Caco-2 (cell line): ENCODE measurements at regions not wholly inside any gene's neighbourhood (a gene's known extent, or its start where the extent isn't known, plus 50 kb on each side); places are given as distances from the start of the nearest gene placed in this dataset.

Experiments
- BruUV-seq: library from RNA; stranded (reverse); fragments of 400-500 nt; replicated peaks from 2 replicates; lab custom pipeline; 2021; lab: Mats Ljungman, UMichigan
- CTCF ChIA-PET: fragments of 300-600 bp; sonication (Branson Sonifier 250); formaldehyde crosslinking; loops from one replicate; lab custom pipeline; 2022; ENCODE audit warnings: antibody characterized with exemption; lab: Charles Lee
- POLR2A ChIA-PET: fragments of 300-600 bp; sonication (Branson Sonifier 250); formaldehyde crosslinking; loops from one replicate; lab custom pipeline; 2022; ENCODE audit warnings: antibody characterized with exemption; lab: Charles Lee
- DNase-seq, 2 experiments: peaks; one replicate each; pipeline versions ENCODE4 v3.0.0 to v3.0.0-alpha.2; 2020 to 2022
- H3K27me3 ChIP-seq: replicated peaks from 2 replicates; pipeline ENCODE4 v1.6.0; 2011; ENCODE audit warnings: low read length; ENCODE audit not compliant: control insufficient read depth, insufficient read depth
- H3K36me3 ChIP-seq: 2 replicates; pipeline ENCODE4 v1.5.1; 2011; ENCODE audit warnings: low read length; ENCODE audit not compliant: control insufficient read depth, insufficient read depth
- H3K4me1 ChIP-seq: fragments of 250-450 bp; sonication (Bioruptor Pico); 2 replicates; pipeline ENCODE4 v1.5.1; 2020; ENCODE audit warnings: mild to moderate bottlenecking
- H3K4me3 ChIP-seq: 2 replicates; pipeline ENCODE4 v1.5.1; 2011; ENCODE audit warnings: low read depth, mild to moderate bottlenecking, control low read depth, low read length
- H3K9me3 ChIP-seq: fragments of 250-450 bp; sonication (Bioruptor Pico); 2 replicates; pipeline ENCODE4 v1.5.1; 2020; ENCODE audit warnings: mild to moderate bottlenecking, moderate library complexity
- H3K27ac Mint-ChIP-seq: one replicate; pipeline ENCODE4 v1.8.0; 2022; ENCODE audit warnings: mixed read lengths; ENCODE audit not compliant: unreplicated experiment
- H3K27me3 Mint-ChIP-seq: one replicate; pipeline ENCODE4 v1.8.0; 2022; ENCODE audit warnings: mixed read lengths; ENCODE audit not compliant: insufficient read depth, unreplicated experiment
- H3K36me3 Mint-ChIP-seq: one replicate; pipeline ENCODE4 v1.8.0; 2022; ENCODE audit warnings: mild to moderate bottlenecking, mixed read lengths; ENCODE audit not compliant: insufficient read depth, unreplicated experiment
- H3K4me1 Mint-ChIP-seq: one replicate; pipeline ENCODE4 v1.8.0; 2022; ENCODE audit warnings: low read depth, mixed read lengths; ENCODE audit not compliant: unreplicated experiment
- H3K4me3 Mint-ChIP-seq: one replicate; pipeline ENCODE4 v1.8.0; 2022; ENCODE audit warnings: mild to moderate bottlenecking, moderate library complexity, mixed read lengths; ENCODE audit not compliant: unreplicated experiment
- H3K9me3 Mint-ChIP-seq: one replicate; pipeline ENCODE4 v1.8.0; 2022; ENCODE audit warnings: mixed read lengths; ENCODE audit not compliant: unreplicated experiment
- CTCF ChIP-seq, 2 experiments: fragments of 200-600 bp in 1 of 2; IDR thresholded peaks; 1 replicate in 1 of 2; 2 replicates in 1 of 2; pipeline versions ENCODE4 v1.5.1 to v1.8.0; 2011 to 2022; ENCODE audit warnings: antibody characterized with exemption in 1 of 2, control low read depth in 1 of 2, inconsistent platforms in 1 of 2, low read depth in 1 of 2, low read length in 1 of 2, mild to moderate bottlenecking in 1 of 2, moderate library complexity in 1 of 2; ENCODE audit not compliant: insufficient read depth in 1 of 2, severe bottlenecking in 1 of 2, unreplicated experiment in 1 of 2
- intact Hi-C: fragments of 100-400 bp; cut with micrococcal nuclease; formaldehyde crosslinking; loops from one replicate; pipeline ENCODE4 v1.10.0; 2022; ENCODE audit not compliant: unreplicated experiment

GRCh38 chr3:41035456-41036022, 163.8 kb upstream of the CTNNB1 start:
- H3K27ac Mint-ChIP-seq = no peak overlapping the region
- no peaks in the 10 kb centered on the region for H3K9me3 Mint-ChIP-seq
- H3K4me1 ChIP-seq = no peaks in the 10 kb centered on the region
- H3K27me3 ChIP-seq = no peaks in the 10 kb centered on the region
- CTCF ChIA-PET = no interaction called here
- no peak for DNase-seq
- no peaks in the 10 kb centered on the region for H3K27me3 Mint-ChIP-seq
- no TSS peak for BruUV-seq
- no peak overlapping the region for H3K4me3 Mint-ChIP-seq
- H3K36me3 ChIP-seq = no peaks in the 10 kb centered on the region
- H3K36me3 Mint-ChIP-seq = no peaks in the 10 kb centered on the region
- POLR2A ChIA-PET = no interaction called here
- no peaks in the 10 kb centered on the region; the same call in 1 of the 2 replicates for H3K9me3 ChIP-seq
- intact Hi-C loops = no loop called here
- no peaks in the 10 kb centered on the region for H3K4me1 Mint-ChIP-seq
- no peak for TF ChIP-seq CTCF (IDR thresholded peaks at IDR 0.05; ENCODE audit: insufficient read depth in 1 of 2, low read depth in 1 of 2, low read length in 1 of 2, severe bottlenecking in 1 of 2, unreplicated experiment in 1 of 2)
- H3K4me3 ChIP-seq = no peak overlapping the region

GRCh38 chr3:41037651-41038334, 161.5 kb upstream of the CTNNB1 start:
- no peaks in the 10 kb centered on the region for H3K27me3 Mint-ChIP-seq
- no peaks in the 10 kb centered on the region for H3K36me3 Mint-ChIP-seq
- H3K27ac Mint-ChIP-seq = no peak overlapping the region
- intact Hi-C loops = no loop called here
- no TSS peak for BruUV-seq
- Histone ChIP-seq H3K4me3 (no peak overlapping the region), H3K36me3 (no peaks in the 10 kb centered on the region), H3K9me3 (no peaks in the 10 kb centered on the region; the same call in 1 of the 2 replicates), H3K4me1 (no peaks in the 10 kb centered on the region), H3K27me3 (no peaks in the 10 kb centered on the region)
- POLR2A ChIA-PET = no interaction called here
- no peaks in the 10 kb centered on the region for H3K9me3 Mint-ChIP-seq
- CTCF ChIA-PET = no interaction called here
- no peak for TF ChIP-seq CTCF (IDR thresholded peaks at IDR 0.05; ENCODE audit: insufficient read depth in 1 of 2, low read depth in 1 of 2, low read length in 1 of 2, severe bottlenecking in 1 of 2, unreplicated experiment in 1 of 2)
- H3K4me3 Mint-ChIP-seq = no peak overlapping the region
- no peak for DNase-seq
- no peaks in the 10 kb centered on the region for H3K4me1 Mint-ChIP-seq

- no peaks in the 10 kb centered on the region for H3K9me3 ChIP-seq
- H3K27me3 ChIP-seq = no peaks in the 10 kb centered on the region
- no peaks in the 10 kb centered on the region for H3K4me1 Mint-ChIP-seq
- no peaks in the 10 kb centered on the region for H3K36me3 Mint-ChIP-seq
- no TSS peak for BruUV-seq
- ChIA-PET POLR2A (no interaction called here), CTCF (no interaction called here)
- no peaks in the 10 kb centered on the region for H3K4me1 ChIP-seq
- intact Hi-C loops = no loop called here
- no peak for DNase-seq
- no peak overlapping the region for H3K4me3 ChIP-seq
- no peaks in the 10 kb centered on the region for H3K9me3 Mint-ChIP-seq
- TF ChIP-seq CTCF (IDR thresholded peaks at IDR 0.05; ENCODE audit: insufficient read depth in 1 of 2, low read depth in 1 of 2, low read length in 1 of 2, severe bottlenecking in 1 of 2, unreplicated experiment in 1 of 2) = no peak
- H3K27ac Mint-ChIP-seq = no peak overlapping the region
- H3K36me3 ChIP-seq = no peaks in the 10 kb centered on the region
- no peaks in the 10 kb centered on the region for H3K27me3 Mint-ChIP-seq
- no peak overlapping the region for H3K4me3 Mint-ChIP-seq
These were observed 159.0 kb upstream of the CTNNB1 start for GRCh38 chr3:41040256-41040655.
